GM12874 (cell line): ENCODE measurements at regions not wholly inside any gene's neighbourhood (a gene's known extent, or its start where the extent isn't known, plus 50 kb on each side); places are given as distances from the start of the nearest gene placed in this dataset.

Experiments used
- CTCF ChIP-seq: IDR thresholded peaks from 2 replicates; pipeline ENCODE4 v1.5.1; 2011; ENCODE audit warnings: low read depth, mild to moderate bottlenecking, control low read depth, low read length, moderate library complexity; ENCODE audit not compliant: insufficient read depth

GRCh38 chr7:121633186-121633585, 237.1 kb upstream of the FAM3C start:
- no peak for TF ChIP-seq CTCF

GRCh38 chr7:121624958-121625357, 228.8 kb upstream of the FAM3C start:
- no peak for TF ChIP-seq CTCF

- TF ChIP-seq CTCF: no peak
These were observed 227.2 kb upstream of the FAM3C start for GRCh38 chr7:121623130-121623872.

GRCh38 chr7:121621937-121622336, 225.8 kb upstream of the FAM3C start:
- no peak for TF ChIP-seq CTCF

- no peak for TF ChIP-seq CTCF
These were observed 225.0 kb upstream of the FAM3C start for GRCh38 chr7:121620953-121621606.

GRCh38 chr7:121620206-121620605, 224.1 kb upstream of the FAM3C start:
- TF ChIP-seq CTCF: no peak

GRCh38 chr7:121618182-121618581, 222.1 kb upstream of the FAM3C start:
- no peak for TF ChIP-seq CTCF
